ENCODE measurements at regions not wholly inside any gene's neighbourhood (a gene's known extent, or its start where the extent isn't known, plus 50 kb on each side); places are given as distances from the start of the nearest gene placed in this dataset.

DNA sequence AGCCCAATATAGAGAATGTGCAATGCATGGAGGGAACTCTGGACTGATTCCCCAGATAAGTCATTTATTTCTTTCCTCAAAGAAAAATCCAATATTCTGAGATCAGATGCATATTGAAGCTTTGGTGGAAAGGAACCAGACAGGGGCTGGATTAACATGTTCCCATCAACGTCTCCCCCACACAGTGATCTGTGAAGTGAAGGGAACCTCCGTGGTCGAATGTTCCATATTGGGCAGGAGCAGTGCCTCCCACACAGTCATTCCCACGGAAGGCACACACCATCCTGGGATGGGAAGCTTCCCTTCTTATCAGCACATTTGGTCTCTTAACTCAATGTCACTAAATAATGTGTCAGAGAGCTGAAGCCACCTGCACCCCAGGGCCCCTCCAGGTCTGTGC, 247.1 kb downstream of the BCL11B start:
- TF ChIP-seq, protein P1, sequence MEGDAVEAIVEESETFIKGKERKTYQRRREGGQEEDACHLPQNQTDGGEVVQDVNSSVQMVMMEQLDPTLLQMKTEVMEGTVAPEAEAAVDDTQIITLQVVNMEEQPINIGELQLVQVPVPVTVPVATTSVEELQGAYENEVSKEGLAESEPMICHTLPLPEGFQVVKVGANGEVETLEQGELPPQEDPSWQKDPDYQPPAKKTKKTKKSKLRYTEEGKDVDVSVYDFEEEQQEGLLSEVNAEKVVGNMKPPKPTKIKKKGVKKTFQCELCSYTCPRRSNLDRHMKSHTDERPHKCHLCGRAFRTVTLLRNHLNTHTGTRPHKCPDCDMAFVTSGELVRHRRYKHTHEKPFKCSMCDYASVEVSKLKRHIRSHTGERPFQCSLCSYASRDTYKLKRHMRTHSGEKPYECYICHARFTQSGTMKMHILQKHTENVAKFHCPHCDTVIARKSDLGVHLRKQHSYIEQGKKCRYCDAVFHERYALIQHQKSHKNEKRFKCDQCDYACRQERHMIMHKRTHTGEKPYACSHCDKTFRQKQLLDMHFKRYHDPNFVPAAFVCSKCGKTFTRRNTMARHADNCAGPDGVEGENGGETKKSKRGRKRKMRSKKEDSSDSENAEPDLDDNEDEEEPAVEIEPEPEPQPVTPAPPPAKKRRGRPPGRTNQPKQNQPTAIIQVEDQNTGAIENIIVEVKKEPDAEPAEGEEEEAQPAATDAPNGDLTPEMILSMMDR (IDR thresholded peaks at IDR 0.05; ENCODE audit: insufficient read depth, low read length), result no peak
- TF ChIP-seq GABPA (IDR thresholded peaks at IDR 0.05; ENCODE audit: low read depth), result no peak
- TF ChIP-seq POLR2AphosphoS5 (IDR thresholded peaks at IDR 0.05; ENCODE audit: low read depth), result no peak
- no peak for TF ChIP-seq SPI1 (IDR thresholded peaks at IDR 0.05; ENCODE audit: borderline replicate concordance, low read depth)
